ENCODE measurements at regions not wholly inside any gene's neighbourhood (a gene's known extent, or its start where the extent isn't known, plus 50 kb on each side); places are given as distances from the start of the nearest gene placed in this dataset.

DNA sequence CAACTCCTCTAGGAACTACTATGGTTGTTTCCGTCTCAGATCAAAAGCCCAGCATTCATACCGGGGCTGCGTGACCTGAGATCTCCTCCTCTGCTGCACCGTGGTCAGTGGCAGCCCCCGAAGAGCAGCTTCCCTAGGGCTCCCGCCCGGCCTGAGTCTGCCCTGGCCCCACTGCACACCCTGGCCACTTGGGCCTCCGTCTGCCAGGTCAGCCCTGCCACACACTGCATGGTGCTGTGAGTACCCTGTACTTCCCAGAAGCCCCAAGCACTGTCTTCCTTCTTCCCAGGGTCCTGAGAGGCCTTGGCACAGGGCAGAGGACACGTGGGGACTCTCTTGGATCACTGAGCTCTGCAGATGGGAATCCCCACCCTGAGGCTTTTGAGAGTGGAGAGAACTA is 81.5 kb upstream of the GPC1 start:
- no peaks in the 10 kb centered on the region for H3K36me3 ChIP-seq
- H3K4me3 ChIP-seq = no peak overlapping the region
- H3K4me1 ChIP-seq = peaks cover 0 to 4% of the 10 kb centered on the region in 2 donors
- no peaks in the 10 kb centered on the region for H3K9me3 ChIP-seq
- intact Hi-C loops (cut with DNase I) = no loop called here
- H3K27ac ChIP-seq = no peak overlapping the region
- H3K27me3 ChIP-seq = no peaks in the 10 kb centered on the region
- TF ChIP-seq, protein P1, sequence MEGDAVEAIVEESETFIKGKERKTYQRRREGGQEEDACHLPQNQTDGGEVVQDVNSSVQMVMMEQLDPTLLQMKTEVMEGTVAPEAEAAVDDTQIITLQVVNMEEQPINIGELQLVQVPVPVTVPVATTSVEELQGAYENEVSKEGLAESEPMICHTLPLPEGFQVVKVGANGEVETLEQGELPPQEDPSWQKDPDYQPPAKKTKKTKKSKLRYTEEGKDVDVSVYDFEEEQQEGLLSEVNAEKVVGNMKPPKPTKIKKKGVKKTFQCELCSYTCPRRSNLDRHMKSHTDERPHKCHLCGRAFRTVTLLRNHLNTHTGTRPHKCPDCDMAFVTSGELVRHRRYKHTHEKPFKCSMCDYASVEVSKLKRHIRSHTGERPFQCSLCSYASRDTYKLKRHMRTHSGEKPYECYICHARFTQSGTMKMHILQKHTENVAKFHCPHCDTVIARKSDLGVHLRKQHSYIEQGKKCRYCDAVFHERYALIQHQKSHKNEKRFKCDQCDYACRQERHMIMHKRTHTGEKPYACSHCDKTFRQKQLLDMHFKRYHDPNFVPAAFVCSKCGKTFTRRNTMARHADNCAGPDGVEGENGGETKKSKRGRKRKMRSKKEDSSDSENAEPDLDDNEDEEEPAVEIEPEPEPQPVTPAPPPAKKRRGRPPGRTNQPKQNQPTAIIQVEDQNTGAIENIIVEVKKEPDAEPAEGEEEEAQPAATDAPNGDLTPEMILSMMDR (IDR thresholded peaks at IDR 0.05) = no peak
- no peak for DNase-seq (ENCODE audit: low spot score in 2 of 2)

DNA sequence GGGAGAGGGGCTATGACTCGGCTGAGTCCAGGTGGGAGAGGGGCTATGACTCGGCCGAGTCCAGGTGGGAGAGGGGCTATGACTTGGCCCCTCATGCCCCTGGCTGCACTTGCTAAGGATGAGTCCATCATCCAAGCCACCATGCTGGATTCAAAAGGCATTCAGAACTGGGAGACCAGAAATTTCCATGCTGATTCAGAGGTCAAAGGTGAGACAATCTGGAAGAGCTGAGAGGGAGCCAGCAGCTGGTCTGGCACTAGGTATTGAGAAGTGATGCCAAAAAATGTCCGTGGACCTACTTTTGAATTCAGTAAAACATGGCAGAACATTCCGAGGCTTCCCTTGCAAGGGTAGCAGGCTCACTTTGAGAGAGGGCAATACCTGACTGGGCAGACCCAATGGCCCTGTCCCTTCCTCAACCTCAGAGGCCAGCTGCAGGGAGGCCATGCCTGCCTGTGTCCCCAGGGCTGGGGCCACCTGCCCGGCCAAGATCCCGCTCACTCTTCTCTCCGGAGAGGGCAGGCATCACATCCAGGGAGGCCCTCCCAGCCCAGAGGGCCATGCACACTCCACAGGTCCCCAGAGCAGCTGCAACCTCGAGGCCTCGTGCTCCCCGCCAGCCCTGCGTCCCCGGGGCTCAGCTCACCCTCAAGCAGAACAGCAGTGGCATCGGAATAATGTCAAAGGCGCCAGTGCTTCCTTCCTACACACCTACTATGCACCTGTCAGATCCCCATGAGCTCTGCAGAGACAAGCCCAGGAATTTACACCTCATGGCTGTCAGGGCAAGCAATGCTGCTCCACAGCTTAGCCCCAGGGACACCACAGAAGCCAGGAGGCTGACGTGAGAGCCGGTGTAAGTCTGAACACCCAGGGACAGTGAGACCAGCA is 80.2 kb upstream of the GPC1 start:
- Histone ChIP-seq H3K27me3 (no peaks in the 10 kb centered on the region), H3K9me3 (peaks cover 0 to 7% of the 10 kb centered on the region in 2 donors), H3K4me3 (no peak overlapping the region), H3K27ac (no peak overlapping the region), H3K4me1 (peaks cover 0 to 4% of the 10 kb centered on the region in 2 donors), H3K36me3 (no peaks in the 10 kb centered on the region)
- no peak for DNase-seq (ENCODE audit: low spot score in 2 of 2)
- intact Hi-C loops (cut with DNase I) = no loop called here
- TF ChIP-seq, protein P1 (IDR thresholded peaks at IDR 0.05) = no peak

DNA sequence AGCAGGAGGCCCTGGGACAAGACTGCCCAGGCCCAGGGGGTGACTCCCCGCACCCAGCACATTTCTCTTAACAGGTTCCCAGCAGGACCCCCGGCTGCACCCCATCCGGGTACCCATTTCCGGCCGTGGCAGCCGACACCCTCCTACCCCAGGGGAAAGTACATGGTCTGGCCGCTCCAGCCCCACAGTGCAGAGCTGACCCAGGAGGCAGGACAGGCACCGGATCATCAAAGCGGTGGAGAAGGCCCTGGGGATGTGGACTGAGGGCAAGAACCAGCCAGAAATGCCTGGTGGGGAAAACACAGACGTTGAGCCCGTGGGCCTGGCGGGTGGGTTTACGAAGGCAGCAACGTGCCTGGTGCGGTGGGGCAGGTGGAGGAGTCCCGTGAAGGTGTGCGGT is 79.5 kb upstream of the GPC1 start:
- Histone ChIP-seq H3K9me3 (peaks cover 0 to 15% of the 10 kb centered on the region in 2 donors), H3K4me3 (no peak overlapping the region), H3K27me3 (no peaks in the 10 kb centered on the region), H3K27ac (no peak overlapping the region), H3K4me1 (peaks cover 0 to 4% of the 10 kb centered on the region in 2 donors), H3K36me3 (no peaks in the 10 kb centered on the region)
- TF ChIP-seq, protein P1 (IDR thresholded peaks at IDR 0.05) = no peak
- DNase-seq (ENCODE audit: low spot score in 2 of 2) = no peak
- intact Hi-C loops (cut with DNase I) = no loop called here

DNA sequence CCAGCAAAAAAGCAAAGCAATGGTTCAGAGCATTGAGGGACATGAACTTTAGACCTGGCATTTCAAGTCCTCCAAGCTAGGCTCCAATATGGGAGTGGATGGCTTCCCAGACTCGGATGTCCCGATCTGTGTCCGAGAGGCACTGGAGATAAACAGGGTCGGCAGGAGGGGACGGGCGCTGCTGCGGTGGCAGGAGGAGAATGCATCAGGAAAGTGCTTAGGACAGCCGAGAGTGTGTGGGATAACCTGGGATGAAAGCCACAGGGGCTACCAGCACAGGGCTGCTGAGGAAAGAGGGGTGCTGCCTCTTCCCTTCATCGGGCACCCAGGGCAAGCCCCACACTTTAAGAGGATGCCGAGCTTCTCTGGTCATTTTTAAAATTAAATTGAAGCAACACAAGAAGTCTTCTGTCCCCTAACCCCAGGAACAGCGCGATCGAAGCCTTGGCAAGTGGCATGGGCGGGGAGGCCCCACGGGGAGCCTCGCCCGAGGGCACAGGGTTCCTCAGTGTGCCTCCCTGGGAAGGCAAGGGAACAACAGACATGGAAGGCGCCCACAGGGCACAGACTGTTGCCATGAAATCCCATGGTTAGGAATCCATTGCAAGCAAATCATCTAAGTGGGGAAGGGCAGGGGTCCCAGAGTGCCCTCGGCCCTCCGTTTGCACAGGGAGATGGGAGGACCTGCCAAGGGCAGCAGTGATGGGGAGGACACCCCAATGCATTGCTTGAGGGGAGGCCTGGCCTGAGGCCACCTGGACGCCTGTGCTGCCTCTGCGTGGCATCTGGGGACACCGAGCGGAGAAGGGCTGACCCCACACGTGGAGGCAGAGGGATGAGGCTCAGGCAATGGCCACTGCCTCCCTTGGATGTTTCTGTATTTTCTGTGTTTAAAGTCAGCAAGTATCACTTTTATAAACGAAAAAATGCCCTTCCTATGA is 78.5 kb upstream of the GPC1 start:
- Histone ChIP-seq H3K4me1 (peaks cover 0 to 4% of the 10 kb centered on the region in 2 donors), H3K36me3 (no peaks in the 10 kb centered on the region), H3K9me3 (peaks cover 0 to 17% of the 10 kb centered on the region in 2 donors), H3K27ac (no peak overlapping the region), H3K4me3 (no peak overlapping the region), H3K27me3 (no peaks in the 10 kb centered on the region)
- DNase-seq (ENCODE audit: low spot score in 2 of 2) = no peak
- TF ChIP-seq, protein P1 (IDR thresholded peaks at IDR 0.05) = no peak
- intact Hi-C loops (cut with DNase I) = no loop called here

DNA sequence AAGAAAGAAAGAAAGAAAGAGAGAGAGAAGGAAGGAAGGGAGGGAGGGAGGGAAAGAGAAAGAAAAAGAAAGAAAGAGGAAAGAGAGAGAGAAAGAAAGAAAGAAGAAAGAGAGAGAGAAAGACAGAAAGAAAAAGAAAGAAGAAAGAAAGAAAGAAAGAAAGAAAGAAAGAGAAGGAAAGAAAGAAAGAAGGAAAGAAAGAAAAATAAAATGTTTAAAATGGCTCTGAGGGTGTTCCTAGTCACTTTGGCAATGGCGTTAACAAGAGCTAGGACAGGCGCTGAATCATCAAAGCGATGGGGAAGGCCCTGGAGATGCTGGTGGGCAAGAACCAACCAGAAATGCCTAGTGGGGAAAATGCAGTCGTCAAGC is 77.8 kb upstream of the GPC1 start:
- Histone ChIP-seq H3K4me1 (peaks cover under 1 to 9% of the 10 kb centered on the region in 2 donors), H3K27ac (no peak overlapping the region), H3K36me3 (no peaks in the 10 kb centered on the region), H3K4me3 (no peak overlapping the region), H3K27me3 (no peaks in the 10 kb centered on the region), H3K9me3 (peaks cover 0 to 17% of the 10 kb centered on the region in 2 donors)
- intact Hi-C loops (cut with DNase I) = no loop called here
- no peak for DNase-seq (ENCODE audit: low spot score in 2 of 2)
- TF ChIP-seq, protein P1 (IDR thresholded peaks at IDR 0.05) = no peak

Measured in ascending aorta (tissue), 2 donors.